Effector memory CD8-positive, alpha-beta T cell (primary cell): ENCODE measurements at regions not wholly inside any gene's neighbourhood (a gene's known extent, or its start where the extent isn't known, plus 50 kb on each side); places are given as distances from the start of the nearest gene placed in this dataset.
"Not testable (repeated sequence)": the region's sequence is repeated elsewhere in the genome, so short reads cannot be mapped to it uniquely, and the experiment has no call there.

Experiments
- ATAC-seq: fragments of 150-1000 bp; cut with Tn5 transposase; replicated peaks from 2 replicates; pipeline ENCODE4 v1.10.0; 2021; ENCODE audit warnings: mild to moderate bottlenecking, moderate library complexity
- DNase-seq, 3 experiments: peaks; one replicate each; pipeline ENCODE4 v3.0.0; 2021
- H3K27ac Mint-ChIP-seq, 2 donors: one replicate each; pipeline ENCODE4 v1.8.0; 2022; ENCODE audit warnings: mild to moderate bottlenecking in 2 of 2, mixed read lengths in 2 of 2, moderate library complexity in 2 of 2
- H3K27me3 Mint-ChIP-seq, 2 donors: one replicate each; pipeline ENCODE4 v1.8.0; 2022; ENCODE audit warnings: mixed read lengths in 2 of 2
- H3K36me3 Mint-ChIP-seq: one replicate; pipeline ENCODE4 v1.8.0; 2022; ENCODE audit warnings: mild to moderate bottlenecking, moderate library complexity, mixed read lengths; ENCODE audit not compliant: insufficient read depth
- H3K4me1 Mint-ChIP-seq, 2 donors: one replicate each; pipeline ENCODE4 v1.8.0; 2022; ENCODE audit warnings: low read depth in 2 of 2, mixed read lengths in 2 of 2
- H3K4me3 Mint-ChIP-seq, 2 donors: one replicate each; pipeline ENCODE4 v1.8.0; 2022; ENCODE audit warnings: mild to moderate bottlenecking in 2 of 2, mixed read lengths in 2 of 2, moderate library complexity in 2 of 2
- H3K9me3 Mint-ChIP-seq, 2 donors: one replicate each; pipeline ENCODE4 v1.8.0; 2022; ENCODE audit warnings: mixed read lengths in 2 of 2

DNA sequence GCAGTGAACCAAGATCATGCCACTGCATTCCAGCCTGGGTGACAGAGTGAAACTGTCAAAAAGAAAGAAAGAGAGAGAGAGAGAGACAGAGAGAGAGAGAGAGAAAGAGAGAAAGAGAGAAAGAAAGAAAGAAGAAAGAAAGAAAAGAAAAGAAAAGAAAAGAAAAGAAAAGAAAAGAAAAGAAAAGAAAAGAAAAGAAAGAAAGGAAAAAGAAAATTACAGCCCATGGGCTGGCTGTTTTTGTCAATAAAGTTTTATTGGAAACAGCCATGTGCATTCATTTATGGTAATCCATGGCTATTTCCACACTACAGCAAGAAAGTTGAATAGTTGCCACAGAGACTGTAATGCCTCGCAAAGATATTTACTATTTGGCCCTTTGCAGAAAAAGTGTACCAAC is 103.2 kb upstream of the MED13L start:
- H3K27me3 Mint-ChIP-seq: peaks cover 27 to 35% of the 10 kb centered on the region in 2 donors
- H3K9me3 Mint-ChIP-seq, H3K4me1 Mint-ChIP-seq, DNase-seq, ATAC-seq, H3K4me3 Mint-ChIP-seq, H3K27ac Mint-ChIP-seq, H3K36me3 Mint-ChIP-seq: not testable (repeated sequence)

DNA sequence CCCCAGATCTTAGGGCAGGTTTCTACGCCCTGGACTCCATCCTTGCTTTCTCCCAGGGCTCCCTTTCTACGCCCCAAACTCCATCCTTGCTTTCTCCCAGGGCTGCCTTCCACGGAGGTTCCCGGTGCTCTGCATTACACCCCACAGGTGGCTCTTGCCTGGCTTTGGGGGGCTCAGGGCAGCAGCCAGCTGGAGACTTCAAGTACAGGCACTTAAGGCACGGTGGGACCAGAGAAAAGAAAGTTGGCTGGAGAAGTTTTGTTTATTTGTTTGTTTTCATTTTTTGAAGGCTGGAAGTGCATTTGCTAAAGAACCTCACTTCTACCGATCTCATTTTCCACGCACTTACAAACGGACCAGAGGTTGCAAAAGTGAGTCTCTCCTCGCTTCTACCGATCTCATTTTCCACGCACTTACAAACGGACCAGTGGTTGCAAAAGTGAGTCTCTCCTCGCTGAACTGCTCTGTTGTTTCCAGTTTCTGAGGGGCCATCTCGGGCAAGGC is 103.8 kb upstream of the MED13L start:
- no peaks in the 10 kb centered on the region for H3K36me3 Mint-ChIP-seq
- no peak overlapping the region for H3K4me3 Mint-ChIP-seq
- ATAC-seq (no peak), DNase-seq (no peak)
- no peaks in the 10 kb centered on the region for H3K4me1 Mint-ChIP-seq
- no peaks in the 10 kb centered on the region for H3K9me3 Mint-ChIP-seq
- no peak overlapping the region for H3K27ac Mint-ChIP-seq
- peaks cover 27 to 36% of the 10 kb centered on the region in 2 donors for H3K27me3 Mint-ChIP-seq

DNA sequence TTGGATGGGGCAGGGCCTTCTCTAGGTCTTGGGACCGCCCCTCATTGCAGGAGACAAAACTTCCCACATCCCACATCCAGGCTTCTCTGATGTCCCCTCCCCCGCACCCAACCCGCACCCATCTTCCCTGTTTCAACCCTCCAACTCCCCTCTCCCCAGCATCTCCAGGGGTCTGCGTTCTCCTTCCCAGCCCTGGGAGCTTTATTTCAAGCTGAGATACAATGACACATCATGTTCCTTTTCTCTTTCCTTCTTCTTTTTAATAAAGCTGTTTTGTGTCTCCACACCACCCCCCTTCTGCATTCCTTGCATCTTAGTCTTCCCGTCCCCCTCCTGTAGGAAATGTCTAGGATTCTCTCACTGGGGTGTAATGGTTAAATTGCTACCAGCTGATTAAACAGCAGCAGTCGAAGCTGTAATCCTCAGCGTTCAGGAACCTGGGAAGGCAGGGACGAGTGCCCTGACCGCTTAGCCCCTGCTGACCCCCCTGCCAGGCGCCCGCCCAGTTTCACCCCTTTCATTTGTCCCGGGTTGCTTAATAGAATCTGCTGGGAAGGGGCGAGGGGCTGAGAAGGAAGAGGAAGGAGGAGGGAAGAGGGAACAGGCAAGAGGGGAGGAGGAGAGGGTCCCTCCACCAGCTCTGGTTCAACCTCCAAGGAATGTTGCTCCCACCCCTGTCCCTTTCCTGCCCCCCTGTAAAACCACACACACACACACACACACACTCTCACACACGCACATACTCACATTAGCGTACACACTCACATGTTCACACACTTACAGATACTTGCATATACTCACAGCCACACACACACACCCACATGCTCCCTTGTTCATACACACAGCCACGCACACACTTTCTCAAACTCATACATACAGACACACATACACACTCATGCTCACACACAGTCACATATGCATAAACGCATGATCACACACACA is 104.5 kb upstream of the MED13L start:
- Mint-ChIP-seq H3K4me1 (no peaks in the 10 kb centered on the region), H3K36me3 (no peaks in the 10 kb centered on the region), H3K27me3 (peaks cover 34 to 44% of the 10 kb centered on the region in 2 donors), H3K4me3 (no peak overlapping the region), H3K9me3 (no peaks in the 10 kb centered on the region), H3K27ac (no peak overlapping the region)
- DNase-seq (no peak), ATAC-seq (no peak)

DNA sequence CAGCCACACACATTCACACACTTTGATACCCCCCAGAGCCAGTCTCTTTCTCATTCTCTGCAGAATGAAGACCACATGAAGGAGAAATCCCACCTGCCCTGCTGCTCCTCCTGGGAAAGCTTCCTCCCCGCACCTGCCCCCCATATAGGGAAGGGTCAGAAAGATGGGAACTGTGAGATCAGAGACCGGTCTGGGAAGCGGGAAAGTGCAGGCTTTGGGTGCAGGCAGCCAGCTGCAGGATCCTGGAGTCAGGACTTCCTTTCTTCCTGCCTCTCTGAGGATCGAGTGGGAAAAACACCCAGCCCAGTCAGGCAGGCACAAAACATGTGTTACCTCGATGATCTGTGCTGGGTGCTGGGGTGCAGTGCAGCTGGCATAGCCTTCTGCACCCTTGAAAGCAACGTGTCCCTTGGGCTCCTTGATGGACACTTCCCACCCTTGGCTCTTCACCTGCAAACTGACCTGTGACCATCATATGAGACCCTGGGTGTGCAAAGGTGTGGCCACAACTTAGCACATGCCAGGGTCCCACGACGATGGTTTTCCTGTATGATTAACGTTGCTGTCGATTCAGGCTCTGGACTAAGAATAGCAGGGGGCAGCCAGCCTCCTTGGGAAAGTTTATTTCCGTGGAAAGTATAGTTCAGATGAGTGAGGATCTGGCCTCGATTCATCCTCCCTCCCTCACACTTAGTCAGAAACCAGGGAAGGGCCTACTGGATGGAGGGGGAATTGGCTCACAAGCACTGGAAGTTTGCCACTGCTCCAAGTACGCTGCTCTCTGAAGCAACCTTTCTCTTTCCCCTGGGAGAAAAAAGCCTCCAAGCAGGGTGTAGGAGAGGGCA is 105.4 kb upstream of the MED13L start:
- no peaks in the 10 kb centered on the region for H3K36me3 Mint-ChIP-seq
- no peak overlapping the region for H3K27ac Mint-ChIP-seq
- peaks cover 43 to 53% of the 10 kb centered on the region in 2 donors for H3K27me3 Mint-ChIP-seq
- no peak overlapping the region for H3K4me3 Mint-ChIP-seq
- DNase-seq (no peak), ATAC-seq (no peak)
- H3K4me1 Mint-ChIP-seq: no peaks in the 10 kb centered on the region
- no peaks in the 10 kb centered on the region for H3K9me3 Mint-ChIP-seq

DNA sequence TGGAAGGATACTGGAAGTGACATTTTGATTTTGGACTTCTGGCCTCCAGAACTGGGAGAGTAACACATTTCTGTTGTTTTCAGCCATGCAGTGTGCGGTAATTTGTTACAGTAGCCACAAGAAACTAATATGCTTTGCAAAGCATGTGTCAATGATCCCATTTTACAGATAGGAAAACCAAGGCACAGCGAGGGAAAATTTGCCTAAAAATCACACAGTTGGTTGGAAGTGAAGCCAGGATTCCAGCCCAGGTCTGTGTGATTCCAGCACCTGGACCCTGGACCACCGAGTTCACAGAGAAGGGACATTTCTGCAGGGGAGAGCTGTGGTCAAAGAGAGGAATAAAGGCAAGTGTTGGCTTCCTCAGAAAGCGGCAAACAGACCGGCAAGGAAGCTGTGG is 106.7 kb upstream of the MED13L start:
- no peak overlapping the region for H3K27ac Mint-ChIP-seq
- H3K27me3 Mint-ChIP-seq: peaks cover 51 to 64% of the 10 kb centered on the region in 2 donors
- H3K4me3 Mint-ChIP-seq: no peak overlapping the region

DNA sequence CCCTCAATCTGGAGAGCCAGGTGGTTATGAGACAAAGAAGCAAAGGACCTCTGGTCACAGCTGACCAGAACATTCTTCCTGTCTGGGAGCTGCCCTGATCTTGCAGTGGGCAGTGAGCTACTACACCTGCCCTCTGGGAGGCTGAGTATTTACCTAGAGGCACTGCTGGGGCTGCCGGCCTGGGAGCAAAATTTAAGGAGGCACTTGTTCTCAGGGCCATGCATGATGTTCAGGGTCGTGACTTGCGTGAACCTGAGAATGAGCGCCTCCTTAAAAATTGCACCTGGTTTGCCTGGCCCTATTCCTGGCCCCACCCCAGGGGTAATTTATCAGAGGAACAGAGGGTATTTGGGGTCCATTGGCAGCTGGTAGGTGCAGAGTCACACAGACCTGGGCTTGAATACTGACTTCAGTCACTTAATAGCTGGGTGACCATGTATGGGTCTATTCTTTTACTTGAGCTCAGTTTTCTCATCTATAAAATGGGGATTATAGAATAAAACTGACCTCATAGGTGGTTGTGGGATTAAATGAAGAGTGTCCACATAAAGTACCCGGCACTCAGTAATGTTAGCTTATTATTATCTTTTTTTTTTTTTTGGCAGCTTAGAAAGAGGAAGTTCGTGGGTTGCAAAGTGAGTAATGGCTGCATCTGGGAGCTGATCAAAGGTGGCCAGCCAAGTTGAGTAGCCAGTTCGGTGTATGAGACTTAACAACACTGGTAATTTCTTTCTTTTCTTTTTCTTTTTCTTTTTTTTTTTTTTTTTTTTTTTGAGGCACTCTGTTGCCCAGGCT is 107.4 kb upstream of the MED13L start:
- no peak overlapping the region for H3K27ac Mint-ChIP-seq
- DNase-seq: no peak
- H3K27me3 Mint-ChIP-seq: peaks cover 50 to 71% of the 10 kb centered on the region in 2 donors
- H3K9me3 Mint-ChIP-seq: no peaks in the 10 kb centered on the region
- no peak for ATAC-seq
- no peaks in the 10 kb centered on the region for H3K4me1 Mint-ChIP-seq
- no peaks in the 10 kb centered on the region for H3K36me3 Mint-ChIP-seq
- no peak overlapping the region for H3K4me3 Mint-ChIP-seq

More for the DNA sequence above, 106.7 kb upstream of the MED13L start:
- H3K36me3 Mint-ChIP-seq: no peaks in the 10 kb centered on the region
- no peaks in the 10 kb centered on the region for H3K4me1 Mint-ChIP-seq
- DNase-seq (no peak), ATAC-seq (no peak)
- H3K9me3 Mint-ChIP-seq: no peaks in the 10 kb centered on the region

DNA sequence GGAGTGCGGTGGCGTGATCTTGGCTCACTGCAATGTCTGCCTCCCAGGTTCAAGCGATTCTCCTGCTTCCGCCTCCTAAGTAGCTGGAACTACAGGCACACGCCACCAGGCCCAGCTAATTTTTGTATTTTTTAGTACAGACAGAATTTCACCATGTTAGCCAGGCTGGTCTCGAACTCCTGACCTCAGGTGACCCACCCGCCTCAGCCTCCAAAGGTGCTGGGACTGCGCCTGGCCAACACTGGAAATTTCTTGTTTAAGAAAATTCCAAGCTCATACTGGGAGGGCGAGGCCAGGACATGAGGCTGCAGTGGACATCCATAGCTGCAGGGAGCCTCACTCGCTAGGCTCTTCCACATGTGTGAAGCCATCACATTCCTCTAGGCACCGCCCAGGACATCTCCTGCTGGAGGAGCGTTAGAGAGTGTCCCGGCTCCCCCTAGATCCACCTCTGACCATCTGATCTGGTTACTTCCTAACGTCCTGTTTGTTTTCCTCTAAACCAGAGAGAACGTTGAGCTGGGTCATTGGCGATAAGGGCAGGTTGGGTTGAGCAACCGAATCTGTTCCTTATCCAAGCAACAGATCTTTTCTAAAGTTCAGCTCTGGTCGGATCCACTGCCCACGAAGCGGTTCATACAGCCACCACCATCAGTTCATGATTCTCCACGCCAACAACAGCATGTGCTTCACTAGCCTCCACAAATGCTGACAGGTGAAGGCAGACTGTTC is 108.2 kb upstream of the MED13L start:
- H3K36me3 Mint-ChIP-seq: no peaks in the 10 kb centered on the region
- H3K4me1 Mint-ChIP-seq: no peaks in the 10 kb centered on the region
- no peak for ATAC-seq

DNA sequence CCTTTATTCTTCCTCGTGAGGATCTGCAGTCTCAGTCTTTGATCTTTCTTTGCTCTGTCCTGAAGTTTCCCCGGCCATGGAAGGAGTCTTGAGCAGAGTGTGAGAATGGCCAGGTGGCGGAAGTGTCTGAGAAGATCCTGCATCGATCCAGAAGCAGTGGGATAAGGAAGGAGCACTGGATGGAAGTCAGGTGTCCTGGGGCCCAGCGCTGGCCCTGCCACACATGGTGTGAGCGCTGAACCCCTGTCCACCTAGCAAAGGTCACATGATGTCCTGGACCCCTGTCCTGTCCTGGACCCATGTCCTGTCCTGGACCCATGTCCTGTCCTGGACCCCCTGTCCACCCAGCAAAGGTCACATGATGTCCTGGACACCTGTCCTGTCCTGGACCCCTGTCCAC is 111.8 kb upstream of the MED13L start:
- no peaks in the 10 kb centered on the region for H3K36me3 Mint-ChIP-seq
- ATAC-seq (no peak), DNase-seq (no peak)
- peaks cover 0 to 3% of the 10 kb centered on the region in 2 donors for H3K4me1 Mint-ChIP-seq
- no peaks in the 10 kb centered on the region for H3K9me3 Mint-ChIP-seq
- no peak overlapping the region for H3K4me3 Mint-ChIP-seq
- no peak overlapping the region for H3K27ac Mint-ChIP-seq
- peaks cover 32 to 48% of the 10 kb centered on the region in 2 donors for H3K27me3 Mint-ChIP-seq

More for the DNA sequence above, 108.2 kb upstream of the MED13L start:
- Mint-ChIP-seq H3K4me3 (no peak overlapping the region), H3K27ac (no peak overlapping the region), H3K27me3 (peaks cover 43 to 79% of the 10 kb centered on the region in 2 donors), H3K9me3 (no peaks in the 10 kb centered on the region)
- no peak for DNase-seq

DNA sequence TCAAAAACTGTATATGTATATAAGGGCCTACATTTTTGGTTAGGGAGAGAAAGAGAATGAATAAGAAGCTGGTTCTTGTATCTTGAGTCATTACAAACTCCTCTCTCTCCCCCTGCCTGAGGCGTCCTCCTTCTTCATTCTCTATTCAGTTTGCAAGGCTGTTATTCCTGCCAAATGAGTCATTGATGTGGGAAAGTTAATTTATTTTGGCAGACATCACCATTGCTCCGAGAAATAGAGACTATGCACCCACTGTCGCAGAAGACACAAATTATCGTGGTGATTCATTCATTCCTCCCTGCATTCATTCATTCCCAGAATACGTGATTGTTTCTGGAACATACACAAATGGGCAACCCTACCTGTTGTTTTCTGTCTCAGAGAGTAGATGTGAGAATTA is 112.5 kb upstream of the MED13L start:
- H3K4me1 Mint-ChIP-seq: peaks cover 0 to 3% of the 10 kb centered on the region in 2 donors
- peaks cover 32 to 45% of the 10 kb centered on the region in 2 donors for H3K27me3 Mint-ChIP-seq
- ATAC-seq: no peak
- no peak for DNase-seq
- no peaks in the 10 kb centered on the region for H3K9me3 Mint-ChIP-seq
- H3K4me3 Mint-ChIP-seq: no peak overlapping the region
- no peak overlapping the region for H3K27ac Mint-ChIP-seq
- no peaks in the 10 kb centered on the region for H3K36me3 Mint-ChIP-seq

DNA sequence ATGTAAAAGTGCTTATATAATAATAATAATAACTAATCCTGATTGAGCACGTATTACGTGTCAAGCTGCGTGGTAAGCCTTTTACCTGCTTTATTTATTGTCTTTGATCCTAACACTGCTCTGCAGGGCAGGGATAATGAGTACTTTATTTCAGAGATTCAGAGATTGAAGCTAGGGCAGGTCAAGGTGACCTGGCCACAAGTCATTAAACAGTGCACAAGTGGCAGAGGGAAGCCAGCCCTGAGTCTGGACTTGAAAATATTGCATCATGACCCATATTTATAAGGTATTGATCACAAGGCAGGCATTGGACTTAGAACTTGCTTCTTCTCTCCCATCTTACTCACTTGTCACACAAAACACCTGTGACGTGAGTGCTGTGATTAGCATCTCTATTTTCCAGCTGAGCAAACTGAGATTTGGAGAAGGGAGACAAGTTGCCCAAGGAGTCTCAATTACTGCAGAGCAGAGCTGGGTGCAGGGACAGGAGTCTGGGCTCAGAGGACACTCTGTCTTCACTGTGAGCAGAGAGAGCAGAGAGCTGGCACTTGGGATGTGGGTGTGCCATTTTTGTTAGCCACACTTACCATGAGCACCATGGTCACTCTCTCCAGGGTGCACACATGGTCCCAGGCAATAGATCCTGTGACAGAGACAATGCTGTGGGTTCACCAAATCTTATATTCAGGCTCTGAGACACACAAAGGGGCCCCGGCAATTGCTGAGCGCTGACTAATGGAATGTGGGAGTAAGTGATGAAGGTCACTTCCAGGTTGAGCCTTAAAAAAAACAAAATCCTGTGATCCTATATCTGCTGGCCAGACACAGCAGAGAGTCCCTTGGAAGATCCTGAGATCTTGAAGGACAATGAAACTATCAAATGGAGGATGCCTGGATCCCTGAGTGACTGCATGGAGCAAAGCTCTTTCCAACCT is 113.2 kb upstream of the MED13L start:
- Mint-ChIP-seq H3K4me1 (peaks cover 0 to 3% of the 10 kb centered on the region in 2 donors), H3K27ac (no peak overlapping the region), H3K4me3 (no peak overlapping the region), H3K9me3 (no peaks in the 10 kb centered on the region), H3K27me3 (peaks cover 32 to 45% of the 10 kb centered on the region in 2 donors), H3K36me3 (no peaks in the 10 kb centered on the region)
- DNase-seq (no peak), ATAC-seq (no peak)

DNA sequence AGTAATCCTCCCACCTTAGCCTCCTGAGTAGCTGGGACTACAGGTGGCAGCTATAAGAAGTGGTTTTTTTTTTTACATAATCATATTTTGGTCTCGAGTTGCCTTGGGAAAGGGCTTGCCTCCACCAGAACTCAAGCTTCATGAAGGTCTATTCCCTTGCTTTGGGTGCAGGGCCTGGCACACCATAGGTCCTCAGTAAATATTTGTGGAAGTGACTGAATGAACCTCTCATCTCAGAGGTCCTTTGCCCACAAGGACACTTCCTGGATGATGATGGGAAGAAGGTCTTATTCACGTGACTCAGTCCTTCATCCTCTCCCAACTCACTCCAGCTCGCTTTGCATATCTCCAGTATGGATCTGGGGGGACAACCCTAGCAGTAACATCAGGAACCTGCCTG is 114.0 kb upstream of the MED13L start:
- H3K27me3 Mint-ChIP-seq: peaks cover 30 to 41% of the 10 kb centered on the region in 2 donors
- H3K4me3 Mint-ChIP-seq: no peak overlapping the region
- no peak overlapping the region for H3K27ac Mint-ChIP-seq
- no peaks in the 10 kb centered on the region for H3K9me3 Mint-ChIP-seq
- no peaks in the 10 kb centered on the region for H3K36me3 Mint-ChIP-seq
- ATAC-seq (no peak), DNase-seq (no peak)
- peaks cover 0 to 3% of the 10 kb centered on the region in 2 donors for H3K4me1 Mint-ChIP-seq

DNA sequence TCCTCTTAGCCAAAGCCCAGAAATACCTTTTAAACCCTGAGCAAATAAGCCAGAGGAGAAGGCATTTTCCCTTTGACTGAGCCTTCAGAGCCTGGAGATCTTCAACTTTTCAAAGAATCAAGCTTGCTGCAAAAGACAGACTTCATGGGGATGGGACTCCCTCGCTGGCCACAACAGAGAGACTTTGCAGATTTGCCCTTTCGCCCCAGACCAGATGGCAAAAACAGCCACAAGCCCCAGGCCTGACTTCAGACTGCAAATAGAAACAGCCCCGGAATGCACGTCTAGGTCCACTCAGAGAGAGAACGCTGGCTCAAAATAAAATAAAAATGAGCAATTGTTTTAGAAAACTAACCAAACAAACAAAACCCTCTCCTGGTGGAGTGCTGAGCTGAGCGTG is 114.6 kb upstream of the MED13L start:
- Mint-ChIP-seq H3K27ac (no peak overlapping the region), H3K9me3 (no peaks in the 10 kb centered on the region), H3K36me3 (no peaks in the 10 kb centered on the region), H3K4me3 (no peak overlapping the region), H3K27me3 (peaks cover 25 to 35% of the 10 kb centered on the region in 2 donors), H3K4me1 (peaks cover 0 to 3% of the 10 kb centered on the region in 2 donors)
- ATAC-seq (no peak), DNase-seq (no peak)
